H1 (cell line): ENCODE measurements at regions not wholly inside any gene's neighbourhood (a gene's known extent, or its start where the extent isn't known, plus 50 kb on each side); places are given as distances from the start of the nearest gene placed in this dataset.

ENCODE experiments used
- CTCF ChIA-PET: fragments of 300-600 bp; sonication (Branson Sonifier 250); formaldehyde crosslinking; loops from one replicate; lab custom pipeline; 2021; ENCODE audit not compliant: partially characterized antibody; lab: Charles Lee
- POLR2A ChIA-PET: fragments of 300-600 bp; sonication (Branson Sonifier 250); formaldehyde crosslinking; loops from one replicate; lab custom pipeline; 2021; ENCODE audit warnings: inconsistent platforms; ENCODE audit not compliant: partially characterized antibody; lab: Charles Lee
- DNase-seq, 2 experiments: peaks; one replicate each; pipeline versions ENCODE4 v3.0.0 to v3.0.0-alpha.2; 2010 to 2022; ENCODE audit warnings: low spot score in 2 of 2, low read depth in 1 of 2, mixed read lengths in 1 of 2
- FAIRE-seq: peaks from 2 replicates; lab custom pipeline; 2011; peaks lifted over from hg19 to GRCh38; lab: Jason Lieb, UNC
- H2AFZ ChIP-seq: 2 replicates; pipeline ENCODE4 v1.8.1; 2012; ENCODE audit warnings: low read length, inconsistent platforms
- H2AK5ac ChIP-seq: 2 replicates; pipeline ENCODE4 v1.6.1; 2013; ENCODE audit warnings: low read depth, low read length
- H2BK120ac ChIP-seq: replicated peaks from 2 replicates; pipeline ENCODE3; 2013; ENCODE audit warnings: low read depth, low read length, inconsistent platforms
- H2BK12ac ChIP-seq: 2 replicates; pipeline ENCODE4 v1.6.1; 2013; ENCODE audit warnings: low read depth, low read length
- H2BK15ac ChIP-seq: 2 replicates; pipeline ENCODE4 v1.6.1; 2013; ENCODE audit warnings: low read length
- H2BK20ac ChIP-seq: 2 replicates; pipeline ENCODE4 v1.6.1; 2013; ENCODE audit warnings: low read length
- H2BK5ac ChIP-seq: 2 replicates; pipeline ENCODE4 v1.6.1; 2013; ENCODE audit warnings: low read depth, low read length
- H3K14ac ChIP-seq: 2 replicates; pipeline ENCODE4 v1.6.1; 2013; ENCODE audit warnings: inconsistent platforms; ENCODE audit not compliant: insufficient read length
- H3K18ac ChIP-seq: 2 replicates; pipeline ENCODE4 v1.6.1; 2013; ENCODE audit warnings: low read length; ENCODE audit errors: extremely low read depth
- H3K23ac ChIP-seq: 2 replicates; pipeline ENCODE4 v1.6.1; 2013; ENCODE audit warnings: inconsistent platforms; ENCODE audit not compliant: insufficient read length
- H3K23me2 ChIP-seq: 2 replicates; pipeline ENCODE4 v1.6.1; 2013; ENCODE audit warnings: low read depth, low read length
- H3K27ac ChIP-seq: 2 replicates; pipeline ENCODE4 v1.6.1; 2011; ENCODE audit warnings: low read depth, low read length, inconsistent platforms
- H3K27me3 ChIP-seq, 4 experiments: replicated peaks in 1 of 4; 1 replicate in 1 of 4; 2 replicates in 3 of 4; pipeline versions ENCODE4 v1.6.1 to v1.8.1; 2011 to 2013; ENCODE audit warnings: low read length in 3 of 4, mild to moderate bottlenecking in 3 of 4, inconsistent platforms in 2 of 4, mixed read lengths in 2 of 4, moderate library complexity in 1 of 4; ENCODE audit not compliant: control insufficient read depth in 3 of 4, insufficient read depth in 3 of 4; ENCODE audit errors: extremely low read depth in 1 of 4
- H3K36me3 ChIP-seq, 4 experiments: 2 replicates each; pipeline versions ENCODE4 v1.6.1 to v1.8.1; 2011 to 2013; ENCODE audit warnings: mild to moderate bottlenecking in 4 of 4, low read length in 3 of 4, moderate library complexity in 2 of 4, control low read depth in 1 of 4, inconsistent platforms in 1 of 4; ENCODE audit not compliant: insufficient read depth in 4 of 4, control insufficient read depth in 2 of 4
- H3K4ac ChIP-seq: replicated peaks from 2 replicates; pipeline ENCODE3; 2013; ENCODE audit warnings: low read length, low read depth, mixed read lengths, inconsistent platforms; ENCODE audit not compliant: insufficient read length
- H3K4me1 ChIP-seq, 4 experiments: replicated peaks in 1 of 4; 1 replicate in 1 of 4; 2 replicates in 3 of 4; pipeline versions ENCODE4 v1.6.1 to v1.8.1; 2011 to 2013; ENCODE audit warnings: low read length in 3 of 4, inconsistent platforms in 2 of 4, mixed read lengths in 1 of 4; ENCODE audit not compliant: insufficient read depth in 4 of 4, control insufficient read depth in 3 of 4
- H3K4me2 ChIP-seq, 2 experiments: 2 replicates each; pipeline versions ENCODE4 v1.6.1 to v1.8.1; 2011 to 2013; ENCODE audit warnings: low read depth in 2 of 2, low read length in 2 of 2, control low read depth in 1 of 2, inconsistent platforms in 1 of 2, mild to moderate bottlenecking in 1 of 2; ENCODE audit not compliant: insufficient read depth in 1 of 2
- H3K4me3 ChIP-seq, 4 experiments: fragments of 200-600, 300-600 bp in 1 of 4; sonication (generic), shearing (Covaris generic), sonication (Bioruptor Twin) in 1 of 4; 2 replicates each; pipeline versions ENCODE4 v1.5.1 to v1.8.1; 2011 to 2016; ENCODE audit warnings: low read length in 4 of 4, low read depth in 3 of 4, control low read depth in 2 of 4, inconsistent platforms in 2 of 4, mild to moderate bottlenecking in 2 of 4, mixed read lengths in 1 of 4, moderate library complexity in 1 of 4; ENCODE audit not compliant: insufficient read depth in 2 of 4; ENCODE audit errors: extremely low read depth in 1 of 4
- H3K56ac ChIP-seq: replicated peaks from 2 replicates; pipeline ENCODE3; 2013; ENCODE audit warnings: low read depth, mild to moderate bottlenecking, mixed read lengths, low read length, inconsistent platforms; ENCODE audit not compliant: insufficient read length
- H3K79me1 ChIP-seq: 2 replicates; pipeline ENCODE4 v1.6.1; 2013; ENCODE audit warnings: low read depth, low read length, control low read depth
- H3K79me2 ChIP-seq, 2 experiments: 2 replicates each; pipeline versions ENCODE4 v1.6.1 to v1.8.1; 2012 to 2013; ENCODE audit warnings: low read length in 2 of 2, mild to moderate bottlenecking in 2 of 2, inconsistent platforms in 1 of 2; ENCODE audit not compliant: insufficient read depth in 2 of 2, control insufficient read depth in 1 of 2
- H3K9ac ChIP-seq, 4 experiments: replicated peaks in 1 of 4; 1 replicate in 1 of 4; 2 replicates in 3 of 4; pipeline versions ENCODE4 v1.6.1 to v1.8.1; 2011 to 2013; ENCODE audit warnings: low read depth in 3 of 4, low read length in 3 of 4, control low read depth in 2 of 4, mild to moderate bottlenecking in 2 of 4, moderate library complexity in 2 of 4, inconsistent platforms in 1 of 4; ENCODE audit errors: extremely low read depth in 1 of 4
- H3K9me3 ChIP-seq, 2 experiments: 2 replicates each; pipeline versions ENCODE4 v1.6.1 to v1.8.1; 2012 to 2013; ENCODE audit warnings: mild to moderate bottlenecking in 2 of 2, moderate library complexity in 2 of 2, control low read depth in 1 of 2, inconsistent platforms in 1 of 2, low read depth in 1 of 2, low read length in 1 of 2, mixed read lengths in 1 of 2; ENCODE audit not compliant: insufficient read depth in 2 of 2
- H4K20me1 ChIP-seq, 2 experiments: replicated peaks in 1 of 2; 2 replicates each; pipeline versions ENCODE3 to v1.8.1; 2011 to 2013; ENCODE audit warnings: inconsistent platforms in 2 of 2, low read length in 2 of 2, mild to moderate bottlenecking in 1 of 2; ENCODE audit not compliant: insufficient read depth in 2 of 2, control insufficient read depth in 1 of 2
- H4K5ac ChIP-seq: 2 replicates; pipeline ENCODE4 v1.6.1; 2013; ENCODE audit warnings: low read length, low read depth, mixed read lengths, inconsistent platforms; ENCODE audit not compliant: insufficient read length
- H4K8ac ChIP-seq: 2 replicates; pipeline ENCODE4 v1.8.0; 2013; ENCODE audit warnings: mild to moderate bottlenecking, moderate library complexity, low read length, inconsistent platforms; ENCODE audit not compliant: insufficient read depth; ENCODE audit errors: extremely low read depth
- H4K91ac ChIP-seq: replicated peaks from 2 replicates; pipeline ENCODE3; 2013; ENCODE audit warnings: low read length, mixed read lengths, inconsistent platforms; ENCODE audit not compliant: insufficient read length
- ASH2L ChIP-seq: fragments of 200-600, 300-600 bp; sonication (generic); IDR thresholded peaks from one replicate; pipeline ENCODE4 v1.7.1; 2017; ENCODE audit warnings: low read length
- BCL11A ChIP-seq, 2 experiments: IDR thresholded peaks; one replicate each; pipeline ENCODE4 v1.6.1; 2011; ENCODE audit warnings: low read depth in 2 of 2, low read length in 2 of 2, mild to moderate bottlenecking in 2 of 2
- CBX8 ChIP-seq: fragments of 300-800, 300-1000 bp; sonication (generic); IDR thresholded peaks from 2 replicates; pipeline ENCODE4 v1.7.1; 2016; ENCODE audit warnings: low read depth, low read length, borderline replicate concordance
- CHD1 ChIP-seq: IDR thresholded peaks from 2 replicates; pipeline ENCODE4 v1.6.1; 2012; ENCODE audit warnings: low read depth, low read length, improper control_type of control experiment
- CREB1 ChIP-seq: IDR thresholded peaks from 2 replicates; pipeline ENCODE4 v1.6.1; 2012; ENCODE audit warnings: inconsistent platforms
- FOSL1 ChIP-seq: IDR thresholded peaks from 2 replicates; pipeline ENCODE4 v1.6.1; 2011; ENCODE audit warnings: mild to moderate bottlenecking, low read depth, low read length, moderate library complexity; ENCODE audit not compliant: insufficient read depth
- GTF2F1 ChIP-seq: IDR thresholded peaks from 2 replicates; pipeline ENCODE4 v1.6.1; 2012; ENCODE audit warnings: low read depth, low read length, improper control_type of control experiment, borderline replicate concordance
- MAFK ChIP-seq: IDR thresholded peaks from 2 replicates; pipeline ENCODE4 v1.6.1; 2012; ENCODE audit warnings: low read depth, mild to moderate bottlenecking, improper control_type of control experiment, low read length
- POLR2A ChIP-seq, 2 experiments: IDR thresholded peaks; 1 replicate in 1 of 2; 2 replicates in 1 of 2; pipeline ENCODE4 v1.6.1; 2011; ENCODE audit warnings: low read depth in 2 of 2, low read length in 2 of 2, mild to moderate bottlenecking in 2 of 2; ENCODE audit errors: control extremely low read depth in 1 of 2
- RBBP5 ChIP-seq: IDR thresholded peaks from 2 replicates; pipeline ENCODE4 v1.7.1; 2012; ENCODE audit warnings: low read depth, mild to moderate bottlenecking, inconsistent platforms, low read length, moderate library complexity, borderline replicate concordance
- RXRA ChIP-seq: IDR thresholded peaks from 2 replicates; pipeline ENCODE4 v1.6.1; 2011; ENCODE audit warnings: low read depth, mild to moderate bottlenecking, low read length, moderate library complexity; ENCODE audit not compliant: insufficient read depth
- SIN3A ChIP-seq, 2 experiments: IDR thresholded peaks in 1 of 2; conservative IDR thresholded peaks in 1 of 2; 2 replicates each; pipeline ENCODE4 v1.6.1; 2011 to 2012; ENCODE audit warnings: low read length in 2 of 2, improper control_type of control experiment in 1 of 2, low read depth in 1 of 2, mild to moderate bottlenecking in 1 of 2
- SP4 ChIP-seq: IDR thresholded peaks from 2 replicates; pipeline ENCODE4 v1.6.1; 2012; ENCODE audit warnings: low read length, inconsistent platforms
- TEAD4 ChIP-seq: IDR thresholded peaks from 2 replicates; pipeline ENCODE4 v1.6.1; 2012; ENCODE audit warnings: low read depth, low read length, inconsistent platforms, mixed read lengths
- WGBS, 2 experiments: shearing (Covaris generic) in 1 of 2; methylation state at CpG; one replicate each; pipeline versions ENCODE4 v1.1.6 to v1.1.7; 2013 to 2015; ENCODE audit warnings: low lambda C conversion rate in 2 of 2, mixed read lengths in 2 of 2, inconsistent platforms in 1 of 2, low coverage in 1 of 2, missing lambda C conversion rate in 1 of 2; ENCODE audit not compliant: insufficient replicate concordance in 2 of 2, insufficient coverage in 1 of 2, insufficient read length in 1 of 2; ENCODE audit errors: extremely low coverage in 1 of 2, missing lambda C conversion rate in 1 of 2; 5-methylcytosine and 5-hydroxymethylcytosine counted together

GRCh38 chr22:49519117-49519737 lies 308.4 kb downstream of the BRD1 start:
- FAIRE-seq (no peak), DNase-seq (no peak)
- Histone ChIP-seq H3K79me2 (no peaks in the 10 kb centered on the region), H3K27me3 (no peaks in the 10 kb centered on the region), H4K91ac (no peak overlapping the region), H3K4me3 (no peak overlapping the region), H2BK15ac (no peak overlapping the region), H3K14ac (no peak overlapping the region), H3K27ac (no peak overlapping the region), H3K36me3 (no peaks in the 10 kb centered on the region), H3K9me3 (0 out of 4 replicates have a peak, but pooled peaks cover 0 to 3% of the 10 kb centered on the region in 2 experiments), H4K20me1 (no peaks in the 10 kb centered on the region), H3K4ac (no peak overlapping the region), H2BK20ac (no peak overlapping the region), H3K56ac (no peak overlapping the region), H3K4me1 (peaks cover 0 to 6% (median 0%) of the 10 kb centered on the region in 4 experiments; a peak in 2 of 7 replicates), H2AFZ (no peak overlapping the region), H3K79me1 (no peaks in the 10 kb centered on the region), H2BK5ac (no peak overlapping the region), H3K9ac (no peak overlapping the region), H2BK120ac (no peak overlapping the region), H4K8ac (no peak overlapping the region), H3K4me2 (no peak overlapping the region), H3K23ac (no peak overlapping the region), H2AK5ac (no peak overlapping the region), H2BK12ac (no peak overlapping the region), H4K5ac (no peak overlapping the region), H3K18ac (no peak overlapping the region), H3K23me2 (no peaks in the 10 kb centered on the region)
- CTCF ChIA-PET = interaction anchor here (0.7 to 2.1 kb wide), 4 partner anchors 16 to 31 kb away, joined by 3 to 4 read pairs (median 4); no protein-coding TSS in a partner anchor
- POLR2A ChIA-PET = interaction anchor here (1.5 kb wide), 1 partner anchor 18 kb away, joined by 5 read pairs; no protein-coding TSS in a partner anchor
- 90% methylated on average over 18 of the region's 18 CpGs; no CpG with 5 or more reads in 1 of the 2 experiments for WGBS, 2 experiments
- TF ChIP-seq POLR2A (IDR thresholded peaks at IDR 0.05; ENCODE audit: control extremely low read depth in 1 of 2, low read depth in 2 of 2, low read length in 2 of 2) (no peak), TEAD4 (no peak), ASH2L (no peak), FOSL1 (no peak), CREB1 (no peak), MAFK (no peak), CBX8 (no peak), RBBP5 (no peak), CHD1 (no peak), BCL11A (IDR thresholded peaks at IDR 0.05; ENCODE audit: low read depth in 2 of 2, low read length in 2 of 2) (no peak), RXRA (no peak), SIN3A (conservative IDR thresholded peaks at IDR 0.05 in 1 of 2, IDR thresholded peaks at IDR 0.05 in 1 of 2; ENCODE audit: low read depth in 1 of 2, low read length in 2 of 2) (no peak), SP4 (no peak), GTF2F1 (no peak)
